Stimulated activated CD4-positive, alpha-beta T cell treated with anti-CD3 and anti-CD28 coated beads, Interleukin-1b, Interleukin-23, amount 100 ng/mL, for 24 hours (primary cell): ENCODE measurements at regions not wholly inside any gene's neighbourhood (a gene's known extent, or its start where the extent isn't known, plus 50 kb on each side); places are given as distances from the start of the nearest gene placed in this dataset.
"Not testable (repeated sequence)": the region's sequence is repeated elsewhere in the genome, so short reads cannot be mapped to it uniquely, and the experiment has no call there.

Source experiments
- DNase-seq, 4 experiments: peaks; one replicate each; pipeline ENCODE4 v3.0.0-alpha.2; 2020; ENCODE audit warnings: low read depth in 4 of 4, low spot score in 1 of 4

DNA sequence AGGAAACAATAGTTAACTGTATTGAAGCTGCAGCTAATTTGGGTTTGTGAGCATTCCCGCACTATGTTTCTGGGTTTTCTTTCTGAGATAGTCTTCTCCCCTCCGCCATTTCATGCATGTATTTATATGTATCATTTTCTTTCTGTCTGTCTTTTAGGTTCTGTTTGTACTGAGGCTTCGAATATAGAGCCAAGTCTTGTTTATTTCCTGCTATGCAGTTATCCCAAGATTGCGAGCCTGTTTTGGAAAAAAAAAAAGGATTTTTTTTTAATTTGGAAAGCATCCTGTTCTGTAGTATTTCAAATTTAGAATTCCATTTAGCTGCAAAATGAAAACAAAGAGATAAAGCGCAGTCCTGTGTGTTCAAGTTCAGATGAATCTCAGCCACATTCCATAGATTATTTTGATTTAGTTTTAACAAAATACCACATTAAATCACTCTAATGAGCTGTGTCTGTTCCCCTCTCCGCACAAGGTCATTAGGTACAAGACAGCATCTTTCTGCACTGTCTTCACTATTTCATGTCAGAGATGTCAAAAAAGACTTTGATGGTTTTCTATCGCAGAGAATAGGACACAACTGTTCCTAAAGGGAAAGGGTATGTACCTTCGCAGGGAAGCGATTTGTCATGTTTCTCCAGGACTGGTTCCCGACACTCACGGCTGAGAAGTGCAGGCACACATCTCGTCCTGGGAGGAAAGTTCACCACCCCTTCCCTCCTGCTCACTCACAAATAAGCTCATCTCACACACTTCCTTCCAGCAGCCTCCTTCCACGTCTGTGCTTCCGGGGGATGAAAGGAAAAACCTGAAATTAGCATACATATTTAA, 443.4 kb downstream of the ZNF516 start:
- no peak for DNase-seq

DNA sequence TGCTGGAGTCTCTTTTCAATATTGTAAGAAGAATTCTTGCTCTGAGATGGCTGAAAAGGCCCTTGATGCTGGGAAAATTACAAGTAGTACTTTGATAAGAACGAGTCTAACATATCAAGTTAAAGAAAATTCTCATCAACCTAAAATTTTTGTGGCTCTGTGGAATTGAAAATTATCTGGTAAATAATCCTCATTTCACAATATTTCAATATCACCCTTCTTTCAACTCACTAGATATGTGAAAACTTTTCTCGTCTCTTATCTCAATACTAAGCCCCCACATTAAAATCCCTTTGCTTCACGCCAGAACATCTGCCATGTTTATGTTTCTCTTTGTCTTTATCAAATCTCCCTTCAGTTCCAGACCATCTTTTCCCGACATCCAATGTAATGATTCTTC, 448.8 kb downstream of the ZNF516 start:
- DNase-seq: no peak

DNA sequence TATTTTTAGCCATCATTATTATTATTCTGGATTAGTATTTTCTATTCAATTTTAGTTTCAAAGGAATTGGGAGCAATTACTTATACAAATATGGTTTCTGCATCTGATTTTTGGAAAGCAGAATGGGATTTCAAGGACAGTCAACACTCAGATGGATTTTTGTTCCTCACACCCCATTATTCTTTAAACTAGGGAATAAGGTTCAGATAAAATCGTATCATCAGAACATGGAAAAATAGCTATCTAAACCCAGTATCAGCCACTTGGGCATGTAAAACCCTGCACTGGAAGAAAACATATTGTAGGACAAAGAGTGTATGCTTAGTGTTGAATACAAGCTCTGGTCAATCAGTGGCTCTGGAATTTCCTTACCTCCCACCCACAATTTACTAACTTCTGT, 452.5 kb downstream of the ZNF516 start:
- DNase-seq: no peak

DNA sequence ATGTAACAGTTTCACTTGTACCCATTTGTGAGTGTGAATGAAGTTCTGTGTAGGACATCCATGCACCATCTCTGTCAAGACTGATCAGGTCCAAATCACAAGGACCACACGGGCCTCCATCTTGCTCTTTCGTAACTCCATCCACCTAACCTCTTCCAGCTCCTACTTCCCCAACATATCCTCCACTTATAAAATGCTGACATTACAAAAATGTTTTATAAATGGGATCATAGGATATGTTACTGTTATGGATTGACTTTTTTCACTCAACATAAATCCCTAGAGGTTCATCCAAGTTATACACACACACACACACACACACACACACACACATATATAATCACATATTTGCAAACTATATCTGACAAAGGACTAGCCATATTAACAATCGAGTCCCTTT, 476.8 kb downstream of the ZNF516 start:
- no peak for DNase-seq

DNA sequence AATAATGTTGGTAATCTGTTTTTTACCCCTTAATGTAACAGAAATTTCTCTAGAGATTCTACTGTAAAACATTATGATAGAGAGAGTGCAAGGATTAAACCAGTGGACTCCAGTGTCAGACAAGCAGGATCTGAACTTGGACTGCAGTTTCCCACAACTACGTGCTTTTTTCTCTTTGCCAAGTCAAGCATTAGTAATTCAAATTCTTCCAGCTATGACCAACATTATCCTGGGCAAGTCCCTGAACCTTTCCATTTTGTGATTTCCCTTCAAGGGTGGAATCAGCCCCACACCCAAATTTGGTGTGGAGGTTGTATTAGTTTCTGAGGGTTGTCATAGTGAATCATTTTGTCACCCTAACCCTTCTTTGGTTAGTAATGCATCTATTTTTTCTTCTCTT, 482.0 kb downstream of the ZNF516 start:
- no peak for DNase-seq

DNA sequence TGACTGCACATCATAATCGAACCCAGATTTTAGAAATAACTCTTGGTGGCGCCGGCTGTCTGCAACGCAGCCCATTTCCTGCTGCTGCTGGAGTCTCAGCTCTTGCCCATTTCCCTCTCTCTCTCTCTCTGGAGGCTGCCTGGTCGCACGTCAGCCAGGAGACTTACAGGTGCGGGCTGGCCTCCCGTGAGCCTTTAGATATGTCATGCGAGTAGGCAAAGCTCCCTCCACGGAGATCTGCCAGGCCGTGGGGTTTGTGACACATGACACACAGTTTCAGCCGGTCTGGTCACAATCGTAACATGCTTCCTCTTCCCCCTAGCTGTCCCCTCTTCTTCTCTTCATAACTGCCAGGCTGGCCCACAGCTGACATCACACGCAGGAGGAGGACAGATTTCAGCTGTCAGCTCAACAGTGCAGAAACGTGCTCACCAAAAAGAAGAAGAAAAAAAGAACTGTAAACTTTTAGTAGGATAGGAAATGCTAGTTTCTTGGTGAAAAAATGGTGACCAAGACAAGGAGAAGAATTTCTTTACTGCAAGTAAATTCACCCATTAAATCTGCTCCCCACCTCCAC, 489.3 kb downstream of the ZNF516 start:
- no peak for DNase-seq

DNA sequence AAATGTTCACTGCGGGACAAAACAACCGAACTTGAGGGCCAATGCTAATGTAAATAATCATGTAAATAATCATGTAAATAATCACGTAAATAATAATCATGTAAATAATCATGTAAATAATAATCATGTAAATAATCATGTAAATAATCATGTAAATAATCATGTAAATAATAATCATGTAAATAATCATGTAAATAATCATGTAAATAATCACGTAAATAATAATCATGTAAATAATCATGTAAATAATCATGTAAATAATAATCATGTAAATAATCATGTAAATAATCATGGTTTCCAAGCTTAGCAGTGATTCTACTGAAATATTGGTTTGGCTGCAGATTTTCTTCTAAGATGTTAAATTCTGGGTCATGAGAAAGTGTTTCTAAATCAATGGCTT, 507.1 kb downstream of the ZNF516 start:
- DNase-seq: not testable (repeated sequence)

DNA sequence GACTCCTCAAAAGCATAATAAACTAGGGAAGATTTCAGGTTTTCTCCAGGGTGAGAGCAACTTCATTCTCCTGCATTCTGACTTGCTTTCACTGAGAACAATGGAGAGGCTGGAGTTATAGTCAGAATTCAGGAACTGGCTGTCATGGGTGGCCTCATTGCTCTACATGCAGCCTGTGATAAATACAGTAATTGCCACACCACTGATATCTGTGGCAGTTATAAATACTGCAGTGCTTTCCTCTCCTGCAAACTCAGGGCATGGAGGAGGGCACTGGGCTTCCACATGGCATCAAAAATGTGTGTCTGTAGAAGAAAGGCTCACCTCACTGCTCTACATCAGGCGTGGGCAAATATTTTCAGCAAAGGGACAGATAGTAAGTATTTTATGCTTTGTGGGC, 510.2 kb downstream of the ZNF516 start:
- DNase-seq: no peak

DNA sequence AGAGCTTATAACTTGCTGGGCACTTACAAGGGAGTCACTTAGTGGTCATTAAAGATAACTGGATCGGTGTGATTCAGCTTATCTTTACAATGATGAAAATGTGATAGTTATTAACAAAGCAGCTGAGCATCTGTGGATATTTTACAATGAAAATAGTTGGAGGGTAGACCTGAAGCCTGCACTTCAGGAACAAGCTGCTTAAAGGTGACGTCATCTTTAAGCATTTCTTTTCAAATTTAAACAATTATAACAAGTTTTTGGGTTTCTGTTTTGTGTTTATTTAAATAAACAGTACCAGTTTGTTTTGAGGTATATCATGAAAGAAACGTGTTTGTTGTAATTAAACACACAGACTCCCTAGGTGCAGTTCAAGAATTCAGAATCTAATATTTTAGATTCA, 513.9 kb downstream of the ZNF516 start:
- no peak for DNase-seq

DNA sequence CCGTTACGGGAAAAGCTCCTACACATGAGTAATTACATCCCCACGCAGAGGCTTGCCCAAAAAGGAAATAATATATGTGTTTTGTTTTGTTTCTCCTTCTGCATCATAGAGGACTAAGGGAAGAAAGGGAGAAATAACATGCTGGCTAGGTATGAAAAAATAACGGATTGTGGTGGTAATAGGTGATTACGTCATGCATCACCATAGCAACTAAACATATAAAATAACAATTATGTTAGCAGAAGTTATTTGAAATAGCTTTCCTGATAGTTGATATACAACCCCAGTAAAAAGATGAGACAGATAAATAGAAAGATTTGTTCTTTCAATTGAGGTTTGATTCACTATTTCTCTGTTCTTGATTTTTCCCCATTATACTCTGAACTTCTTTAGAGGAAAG, 518.0 kb downstream of the ZNF516 start:
- DNase-seq: no peak

DNA sequence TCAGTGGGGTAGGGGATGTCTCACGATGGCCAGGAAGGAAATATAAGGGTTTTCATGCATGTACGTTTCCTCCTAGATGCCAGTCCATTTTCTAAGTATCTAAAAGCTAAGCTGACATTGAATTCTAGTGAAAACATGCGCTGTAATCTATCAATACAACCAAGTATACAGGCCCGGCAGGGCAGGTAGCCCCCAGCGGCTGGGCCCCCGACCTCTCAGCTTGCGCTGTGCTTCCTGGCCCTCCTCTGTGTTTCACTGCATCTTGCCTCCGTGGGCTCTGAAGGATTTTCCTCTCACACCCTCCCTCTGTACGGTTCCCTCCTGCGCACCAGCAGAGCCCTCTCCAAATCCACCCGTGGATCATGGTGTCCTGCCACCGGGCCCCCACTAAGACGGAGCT, 524.8 kb downstream of the ZNF516 start:
- no peak for DNase-seq

DNA sequence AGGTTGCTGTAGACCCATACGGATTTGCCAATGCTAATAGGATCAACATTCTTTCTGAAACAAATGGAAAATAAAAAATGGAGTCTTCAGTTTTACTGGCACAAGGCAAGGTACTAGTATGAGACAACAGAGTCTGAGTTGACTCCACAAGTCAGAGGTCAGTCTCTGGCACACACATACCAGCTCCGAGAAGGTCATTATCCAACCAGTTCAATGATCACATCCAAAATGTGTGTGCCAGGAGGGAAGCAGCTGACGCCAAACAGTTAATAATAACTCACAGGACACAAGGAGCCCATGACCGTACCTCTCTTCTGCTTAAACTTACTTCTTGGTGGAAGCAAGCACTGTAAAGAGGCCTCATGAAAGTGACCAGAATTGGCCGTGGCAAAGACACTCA, 528.6 kb downstream of the ZNF516 start:
- no peak for DNase-seq

DNA sequence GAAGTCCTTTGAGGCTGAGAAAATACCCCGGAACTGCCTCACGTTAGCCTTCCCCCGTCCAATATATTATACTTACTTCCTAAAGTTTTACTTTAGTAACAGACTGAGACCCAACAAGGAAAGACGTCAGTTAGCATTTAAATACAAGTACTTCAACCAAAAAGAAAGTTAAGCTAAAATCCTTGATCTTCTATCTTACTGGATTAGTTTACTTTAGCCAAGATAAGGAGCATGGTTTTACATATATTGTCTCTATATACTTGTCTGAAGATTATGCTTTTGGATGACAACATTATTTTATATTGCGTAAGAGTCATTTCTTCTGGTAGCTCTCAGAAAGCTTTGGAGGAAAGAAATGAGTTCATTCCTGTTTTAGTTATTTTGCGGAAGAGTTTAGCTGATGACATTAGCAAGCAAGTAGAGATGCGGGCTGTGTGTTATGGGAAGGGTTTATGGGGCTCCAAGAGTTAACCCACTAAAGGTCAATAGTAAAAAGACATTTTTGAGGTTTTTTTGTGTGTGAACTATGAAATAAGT, 532.9 kb downstream of the ZNF516 start:
- DNase-seq: no peak

DNA sequence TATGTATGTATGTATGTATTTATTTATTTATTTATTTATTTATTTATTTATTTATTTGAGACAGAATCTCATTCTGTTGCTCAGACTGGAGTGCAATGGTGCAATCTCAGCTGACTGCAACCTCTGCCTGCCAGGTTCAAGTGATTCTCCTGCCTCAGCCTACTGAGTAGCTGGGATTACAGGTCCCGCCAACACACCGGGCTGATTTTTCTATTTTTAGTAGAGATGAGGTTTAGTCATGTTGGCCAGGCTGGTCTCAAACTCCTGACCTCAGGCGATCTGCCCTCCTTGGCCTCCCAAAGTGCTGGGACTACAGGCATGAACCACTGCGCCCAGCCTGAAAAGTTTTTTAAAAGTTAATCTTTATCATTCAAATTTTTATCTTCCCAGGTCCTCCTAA, 532.9 kb upstream of the SMIM21 start:
- DNase-seq: not testable (repeated sequence)

DNA sequence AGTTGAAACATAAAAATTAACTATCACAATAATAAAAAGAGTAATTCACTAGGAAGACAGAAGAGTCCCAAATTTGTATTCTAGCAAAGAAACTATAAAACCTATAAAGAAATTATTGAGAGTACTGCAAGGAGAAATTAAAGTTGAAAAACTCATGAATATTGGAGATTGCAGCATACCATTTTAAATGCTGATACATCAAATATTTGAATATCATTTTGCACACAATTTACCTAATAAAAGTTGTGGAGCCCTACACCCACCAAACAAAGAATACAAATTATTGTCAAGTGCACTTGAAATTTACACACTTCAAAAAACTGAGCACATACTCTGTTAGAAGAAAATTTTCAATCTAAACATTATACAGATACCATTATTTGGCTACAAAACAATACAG, 531.6 kb upstream of the SMIM21 start:
- DNase-seq: no peak

DNA sequence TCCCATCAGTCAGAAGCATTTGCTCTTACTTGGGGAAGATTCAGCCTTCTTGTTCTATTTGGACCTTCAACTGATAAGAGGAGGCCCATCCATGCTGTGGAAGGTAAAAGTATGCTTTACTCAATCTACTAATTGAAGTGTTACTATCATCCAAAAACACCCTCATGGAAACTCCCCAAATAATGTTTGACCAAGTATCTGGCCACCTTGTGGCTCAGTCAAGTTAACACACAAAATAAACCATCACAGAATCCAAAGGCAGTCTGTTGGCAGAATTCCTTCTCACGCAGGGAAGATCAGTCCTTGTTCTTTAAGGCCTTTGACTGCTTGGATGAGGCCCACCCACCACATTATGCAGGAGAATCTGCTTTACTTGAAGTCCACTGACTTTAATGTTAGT, 531.2 kb upstream of the SMIM21 start:
- no peak for DNase-seq

DNA sequence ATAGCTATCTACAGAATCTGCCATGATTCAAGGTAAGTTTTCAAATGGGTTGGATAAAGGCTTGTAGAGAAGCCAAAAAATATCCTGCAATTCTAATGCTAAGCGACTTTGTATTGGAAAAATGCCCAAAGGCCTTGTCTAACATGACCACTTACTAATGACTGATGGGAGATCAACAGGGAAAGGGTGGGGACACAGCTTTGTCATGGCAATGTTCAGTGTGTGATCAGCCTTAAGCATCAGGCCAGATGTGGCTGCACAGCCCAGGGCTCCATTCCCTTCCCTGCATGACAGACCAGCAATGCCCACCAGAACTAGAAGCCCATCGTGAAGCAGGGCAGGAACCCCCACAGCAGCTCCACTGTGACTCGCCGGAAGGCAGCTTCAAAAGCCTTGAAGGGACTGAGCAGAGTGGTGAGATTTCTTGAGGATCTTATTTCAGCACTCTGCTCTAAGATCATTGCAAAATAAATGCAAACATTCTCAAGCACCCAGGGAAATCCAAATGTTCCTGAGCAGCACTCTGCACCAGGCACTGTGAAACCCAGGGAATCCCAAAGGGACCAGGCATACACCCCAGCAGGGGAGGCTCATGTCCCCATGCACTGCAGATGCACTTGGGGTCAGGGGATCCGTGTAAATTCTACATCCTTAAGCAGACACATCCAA, 517.9 kb upstream of the SMIM21 start:
- no peak for DNase-seq

DNA sequence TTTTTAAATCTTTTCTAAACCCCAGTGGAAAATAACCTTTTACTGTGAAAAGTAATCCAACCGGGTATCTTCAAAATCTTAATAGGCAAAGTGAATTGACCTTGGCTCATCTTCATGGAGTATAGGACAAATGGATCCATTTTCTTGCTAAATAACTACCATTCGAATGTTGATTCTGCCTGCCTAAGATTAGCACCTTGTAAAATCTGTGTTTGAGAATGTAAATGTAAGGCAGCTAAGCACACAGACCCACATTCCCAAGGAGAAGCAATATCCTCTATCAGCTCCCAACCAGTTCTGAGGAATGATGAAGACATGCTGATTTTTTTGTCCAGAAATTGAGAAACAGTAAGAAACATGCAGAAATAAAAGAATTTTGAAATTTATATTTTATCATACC, 509.8 kb upstream of the SMIM21 start:
- DNase-seq: no peak

DNA sequence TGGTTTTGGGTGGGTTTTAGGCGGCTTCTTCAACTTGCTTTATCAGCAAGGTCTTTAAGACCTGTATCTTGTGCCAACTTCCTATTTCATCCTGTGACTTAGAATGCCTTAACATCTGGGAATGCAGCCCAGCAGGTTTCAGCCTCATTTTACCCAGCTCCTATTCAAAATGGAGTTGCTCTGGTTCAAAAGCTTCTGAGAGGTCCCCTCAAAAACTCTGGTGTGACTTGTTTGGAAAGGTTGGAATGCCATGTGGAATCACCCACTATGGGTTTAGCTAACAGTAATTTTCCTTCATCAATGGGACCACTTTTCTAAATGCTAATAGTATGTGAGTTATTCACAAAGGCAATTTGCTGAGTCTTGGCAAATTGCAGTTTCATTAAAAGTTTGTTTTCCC, 509.4 kb upstream of the SMIM21 start:
- no peak for DNase-seq

DNA sequence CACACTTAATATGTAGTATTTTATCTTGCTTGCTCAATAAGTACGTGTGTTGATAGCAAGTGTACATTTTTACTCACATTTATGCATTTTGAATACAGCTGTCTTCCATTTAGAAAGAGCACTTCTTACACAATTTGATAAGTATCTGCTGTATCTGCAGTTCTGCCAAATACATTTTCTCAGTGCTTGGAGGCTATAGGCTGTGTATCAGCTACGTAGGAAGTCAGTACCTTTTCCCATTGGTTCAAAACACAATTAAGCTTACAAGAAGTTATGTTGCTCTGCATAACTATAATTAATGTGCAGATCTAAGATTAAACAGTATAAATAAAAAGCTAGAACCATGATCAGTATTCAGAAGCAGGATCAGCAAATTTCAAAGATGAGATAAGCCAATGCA, 503.6 kb upstream of the SMIM21 start:
- no peak for DNase-seq

DNA sequence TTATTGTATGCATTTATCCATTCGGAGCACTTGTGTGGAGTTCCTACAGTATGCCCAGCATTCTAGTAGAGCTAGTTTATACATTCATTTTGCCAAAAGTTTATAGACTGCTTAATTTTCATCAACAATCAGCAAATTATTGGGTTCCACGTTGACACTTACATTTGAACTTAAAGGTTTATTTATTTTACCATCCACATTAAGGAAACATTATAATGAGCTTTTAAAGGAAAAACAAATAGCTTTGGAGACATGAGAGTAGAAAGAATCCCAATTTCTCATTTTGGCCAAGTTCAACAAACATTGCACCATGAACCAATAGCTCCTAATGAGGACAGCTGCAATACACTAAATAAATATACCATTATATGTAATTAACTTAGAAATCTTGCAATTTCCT, 501.2 kb upstream of the SMIM21 start:
- no peak for DNase-seq

DNA sequence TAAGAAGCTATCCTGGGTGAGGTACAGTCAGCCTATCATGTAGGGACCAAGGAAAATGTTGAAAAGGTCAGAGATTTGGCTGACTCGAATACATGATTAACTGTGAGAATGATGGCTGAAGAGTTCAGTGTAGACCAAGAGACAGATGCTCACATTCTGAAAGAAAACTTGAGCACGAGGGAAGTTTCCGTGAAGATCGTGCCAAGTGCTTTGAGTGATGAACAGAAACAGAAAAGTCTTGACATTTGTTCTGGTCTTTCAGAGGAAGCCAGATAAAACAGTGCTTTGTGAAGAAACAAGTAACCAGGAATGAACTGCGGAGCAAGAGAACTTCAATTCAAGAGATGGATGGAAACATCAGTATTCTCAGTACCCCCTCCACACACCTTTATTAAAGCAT, 500.3 kb upstream of the SMIM21 start:
- no peak for DNase-seq
